ENCODE measurements at regions not wholly inside any gene's neighbourhood (a gene's known extent, or its start where the extent isn't known, plus 50 kb on each side); places are given as distances from the start of the nearest gene placed in this dataset.

DNA sequence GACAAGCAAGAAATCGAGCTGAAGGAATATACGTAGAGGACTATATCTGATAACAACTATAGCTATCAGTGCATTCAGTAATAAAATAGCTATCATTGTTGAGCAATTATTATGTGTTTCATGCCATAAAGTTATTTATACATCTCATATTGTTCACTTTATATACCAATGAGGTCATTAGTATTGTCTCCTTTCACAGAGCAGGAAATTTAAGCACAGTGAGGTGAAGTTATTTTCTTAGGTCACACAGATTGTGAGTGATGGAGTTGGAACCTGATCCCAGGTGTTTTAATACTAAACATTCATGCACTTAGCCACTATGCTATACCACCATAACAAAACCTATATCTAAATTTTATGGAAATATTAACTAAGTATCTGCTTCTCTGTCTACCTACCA lies 180.5 kb upstream of the DPYD start:
- H3K27ac ChIP-seq, result no peak overlapping the region
- ATAC-seq (no peak), FAIRE-seq (no peak), DNase-seq (no peak)
- no peak overlapping the region for H3K4me3 ChIP-seq
- intact Hi-C loops (cut with DNase I), result no loop called here
- H3K4me1 ChIP-seq, result peaks cover 0 to 5% (median 4%) of the 10 kb centered on the region in 3 donors
- peaks cover 0 to 4% (median 0%) of the 10 kb centered on the region in 4 donors for H3K27me3 ChIP-seq
- 80 to 83% methylated on average over 2 of the region's 2 CpGs for whole genome bisulfite sequencing, 2 donors
- H3K36me3 ChIP-seq, result no peaks in the 10 kb centered on the region
- TF ChIP-seq, protein P1, sequence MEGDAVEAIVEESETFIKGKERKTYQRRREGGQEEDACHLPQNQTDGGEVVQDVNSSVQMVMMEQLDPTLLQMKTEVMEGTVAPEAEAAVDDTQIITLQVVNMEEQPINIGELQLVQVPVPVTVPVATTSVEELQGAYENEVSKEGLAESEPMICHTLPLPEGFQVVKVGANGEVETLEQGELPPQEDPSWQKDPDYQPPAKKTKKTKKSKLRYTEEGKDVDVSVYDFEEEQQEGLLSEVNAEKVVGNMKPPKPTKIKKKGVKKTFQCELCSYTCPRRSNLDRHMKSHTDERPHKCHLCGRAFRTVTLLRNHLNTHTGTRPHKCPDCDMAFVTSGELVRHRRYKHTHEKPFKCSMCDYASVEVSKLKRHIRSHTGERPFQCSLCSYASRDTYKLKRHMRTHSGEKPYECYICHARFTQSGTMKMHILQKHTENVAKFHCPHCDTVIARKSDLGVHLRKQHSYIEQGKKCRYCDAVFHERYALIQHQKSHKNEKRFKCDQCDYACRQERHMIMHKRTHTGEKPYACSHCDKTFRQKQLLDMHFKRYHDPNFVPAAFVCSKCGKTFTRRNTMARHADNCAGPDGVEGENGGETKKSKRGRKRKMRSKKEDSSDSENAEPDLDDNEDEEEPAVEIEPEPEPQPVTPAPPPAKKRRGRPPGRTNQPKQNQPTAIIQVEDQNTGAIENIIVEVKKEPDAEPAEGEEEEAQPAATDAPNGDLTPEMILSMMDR (IDR thresholded peaks at IDR 0.05), result no peak
- H3K9me3 ChIP-seq, result no peaks in the 10 kb centered on the region

DNA sequence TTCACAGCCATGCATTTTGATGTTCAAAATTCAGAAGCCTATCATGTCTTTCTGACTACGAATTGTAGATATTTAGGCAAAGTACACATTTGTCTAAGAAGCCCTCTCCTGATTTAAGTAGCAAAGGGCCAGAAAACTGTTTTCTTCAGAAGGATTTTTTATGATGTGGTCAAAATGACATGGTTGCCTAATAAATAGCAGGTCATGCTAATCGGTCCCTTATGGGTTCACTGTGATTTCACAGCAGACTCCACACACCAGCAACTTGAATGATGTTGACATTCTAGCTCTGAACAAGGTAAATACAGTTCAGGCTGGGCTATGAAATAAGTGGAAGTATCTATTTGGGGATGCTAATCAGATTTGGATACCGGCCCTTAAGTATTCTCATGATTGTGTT lies 178.7 kb upstream of the DPYD start:
- TF ChIP-seq, protein P1 (IDR thresholded peaks at IDR 0.05), result no peak
- 55 to 64% methylated on average over 3 of the region's 3 CpGs for WGBS, 2 donors
- ATAC-seq, result no peak
- H3K27me3 ChIP-seq, result no peaks in the 10 kb centered on the region
- H3K4me3 ChIP-seq, result no peak overlapping the region
- H3K27ac ChIP-seq, result no peak overlapping the region
- no peaks in the 10 kb centered on the region for H3K36me3 ChIP-seq
- no peak for DNase-seq
- FAIRE-seq, result no peak
- no peaks in the 10 kb centered on the region for H3K9me3 ChIP-seq
- H3K4me1 ChIP-seq, result peaks cover 0 to 3% (median 3%) of the 10 kb centered on the region in 3 donors
- intact Hi-C loops (cut with DNase I), result no loop called here

DNA sequence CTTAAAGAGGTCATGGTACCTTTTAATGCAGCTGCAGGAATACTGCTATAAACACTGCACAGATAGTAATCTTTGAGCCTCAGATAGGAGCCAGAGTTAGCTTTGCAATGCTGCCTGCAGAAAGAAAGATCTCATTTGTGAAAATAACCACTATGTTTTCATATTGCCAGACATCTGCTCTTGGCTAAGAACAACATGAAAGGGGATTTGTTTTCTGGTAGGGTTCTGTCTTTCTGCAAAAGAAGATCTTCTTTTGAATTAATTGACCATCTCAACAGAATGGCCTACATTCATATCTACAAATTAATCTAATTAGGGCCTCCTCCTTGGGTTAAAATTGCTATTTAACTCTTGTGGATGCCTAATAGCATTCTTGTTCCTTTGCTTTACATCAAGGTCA lies 177.6 kb upstream of the DPYD start:
- no peak for FAIRE-seq
- no peaks in the 10 kb centered on the region for H3K27me3 ChIP-seq

DNA sequence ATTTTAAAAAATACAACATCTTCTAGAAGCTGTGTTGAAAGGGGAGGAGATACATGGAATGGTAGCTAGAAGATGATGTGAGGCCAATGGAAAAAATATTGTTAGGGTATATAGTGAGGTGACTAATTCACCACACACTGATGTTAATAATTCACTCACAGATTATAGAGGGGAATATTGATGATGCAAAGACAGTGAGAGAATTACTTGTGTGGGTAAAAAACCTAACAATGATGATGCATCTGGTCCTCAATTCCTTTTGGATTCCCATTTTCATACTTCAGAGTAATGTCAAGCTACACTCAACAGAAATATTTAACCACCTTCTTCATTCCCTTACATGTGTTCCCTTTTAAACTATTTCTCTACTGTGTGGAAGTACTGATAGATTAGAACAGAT lies 169.5 kb upstream of the DPYD start:
- Histone ChIP-seq H3K4me3 (no peak overlapping the region), H3K4me1 (no peaks in the 10 kb centered on the region), H3K27ac (no peak overlapping the region), H3K27me3 (no peaks in the 10 kb centered on the region), H3K36me3 (no peaks in the 10 kb centered on the region), H3K9me3 (no peaks in the 10 kb centered on the region)
- ATAC-seq (no peak), FAIRE-seq (no peak), DNase-seq (no peak)
- intact Hi-C loops (cut with DNase I), result no loop called here
- TF ChIP-seq, protein P1 (IDR thresholded peaks at IDR 0.05), result no peak

More for the DNA sequence above, 177.6 kb upstream of the DPYD start:
- intact Hi-C loops (cut with DNase I), result no loop called here
- DNase-seq (no peak), ATAC-seq (no peak)
- Histone ChIP-seq H3K9me3 (no peaks in the 10 kb centered on the region), H3K27ac (no peak overlapping the region), H3K4me3 (no peak overlapping the region), H3K36me3 (no peaks in the 10 kb centered on the region), H3K4me1 (no peaks in the 10 kb centered on the region)
- TF ChIP-seq, protein P1 (IDR thresholded peaks at IDR 0.05), result no peak

DNA sequence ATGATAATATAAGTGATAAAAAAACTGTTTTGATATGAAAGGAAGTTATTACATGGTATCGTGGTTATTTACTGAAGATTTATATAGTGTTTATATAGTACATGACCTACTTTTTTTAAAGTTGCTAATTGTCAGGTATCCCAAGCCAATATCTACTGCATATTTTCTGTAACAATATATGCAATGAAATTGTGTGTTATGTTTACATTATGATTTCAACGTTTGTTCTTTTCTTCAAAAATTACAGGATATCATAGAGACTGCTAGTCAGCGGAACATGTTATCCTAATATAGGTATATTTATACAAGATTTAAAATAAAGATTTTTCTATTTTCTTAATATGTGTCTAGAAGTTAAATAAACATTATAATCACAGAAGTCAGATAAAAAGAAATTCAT lies 167.5 kb upstream of the DPYD start:
- ATAC-seq (no peak), FAIRE-seq (no peak), DNase-seq (no peak)
- intact Hi-C loops (cut with DNase I), result no loop called here
- no peaks in the 10 kb centered on the region for H3K4me1 ChIP-seq
- TF ChIP-seq, protein P1 (IDR thresholded peaks at IDR 0.05), result no peak
- 35 to 42% methylated on average over 3 of the region's 3 CpGs for WGBS, 2 donors
- no peak overlapping the region for H3K27ac ChIP-seq
- H3K27me3 ChIP-seq, result no peaks in the 10 kb centered on the region
- no peaks in the 10 kb centered on the region for H3K36me3 ChIP-seq
- no peaks in the 10 kb centered on the region for H3K9me3 ChIP-seq
- H3K4me3 ChIP-seq, result no peak overlapping the region

Measured in pancreas (tissue), 10 donors.